HG02678 (cell line): ENCODE measurements at regions not wholly inside any gene's neighbourhood (a gene's known extent, or its start where the extent isn't known, plus 50 kb on each side); places are given as distances from the start of the nearest gene placed in this dataset.
"Not testable (repeated sequence)": the region's sequence is repeated elsewhere in the genome, so short reads cannot be mapped to it uniquely, and the experiment has no call there.

Experiments
- ATAC-seq: cut with Tn5 transposase; IDR thresholded peaks from one replicate; pipeline ENCODE4 v1.9.1; 2021; ENCODE audit warnings: mild to moderate bottlenecking, moderate library complexity; ENCODE audit not compliant: unreplicated experiment

GRCh38 chr11:93032580-93032979, 63.1 kb downstream of the MTNR1B start:
- ATAC-seq, result no peak

DNA sequence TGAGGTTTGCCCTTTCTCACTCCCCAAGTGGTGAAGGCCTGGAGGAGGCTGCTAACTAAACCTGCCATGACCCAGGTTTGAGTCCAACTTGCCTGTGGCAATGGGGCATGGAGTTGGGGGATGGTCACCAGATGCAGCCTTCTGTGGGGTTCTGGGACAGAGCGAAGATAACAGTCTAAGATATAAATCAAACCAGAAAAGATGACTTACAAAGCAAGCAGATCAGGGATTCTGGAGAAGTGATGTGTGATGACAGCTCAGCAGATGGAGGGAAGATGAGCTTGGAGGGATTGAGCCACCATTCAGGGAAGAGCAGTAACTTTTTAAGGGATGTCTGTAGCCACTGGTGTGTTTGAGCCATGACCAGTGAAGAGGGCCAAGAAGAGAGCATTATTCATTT, 63.6 kb downstream of the MTNR1B start:
- ATAC-seq, result no peak

- ATAC-seq, result no peak
Observed at GRCh38 chr11:93034031-93034722, 64.7 kb downstream of the MTNR1B start.

DNA sequence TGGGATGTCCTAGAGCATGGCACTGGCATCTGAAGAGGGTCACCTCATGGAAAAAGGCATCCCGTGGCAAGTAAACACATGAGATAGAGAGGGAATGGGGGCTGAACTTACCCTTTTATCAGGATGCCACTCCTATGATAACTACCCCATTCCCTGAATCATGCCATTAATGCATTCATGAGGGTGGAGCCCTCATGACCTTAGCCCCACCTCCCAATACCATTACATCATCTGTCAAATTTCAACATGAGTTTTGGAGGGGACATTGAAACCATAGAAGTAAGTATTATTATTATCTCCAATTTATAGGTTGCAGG, 65.2 kb downstream of the MTNR1B start:
- no peak for ATAC-seq

DNA sequence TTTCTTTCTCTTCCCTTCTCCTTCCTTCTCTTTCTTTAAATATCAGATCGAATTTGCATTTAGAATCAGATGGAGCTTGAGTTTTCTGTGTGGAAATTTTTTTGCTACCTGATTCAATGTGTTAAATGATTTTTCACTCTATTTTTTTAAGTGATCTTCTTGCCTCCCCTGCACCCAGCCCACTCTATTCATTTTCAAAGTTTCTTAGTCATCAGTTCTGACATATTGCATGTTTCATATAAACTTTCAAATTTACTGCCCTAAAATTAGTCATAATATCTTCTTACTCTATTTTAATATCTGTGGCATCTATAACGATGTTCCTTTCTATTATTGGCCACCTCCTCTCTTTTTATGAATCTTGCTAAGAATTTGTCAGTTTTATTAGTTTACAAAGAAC, 69.1 kb downstream of the MTNR1B start:
- ATAC-seq, result no peak

DNA sequence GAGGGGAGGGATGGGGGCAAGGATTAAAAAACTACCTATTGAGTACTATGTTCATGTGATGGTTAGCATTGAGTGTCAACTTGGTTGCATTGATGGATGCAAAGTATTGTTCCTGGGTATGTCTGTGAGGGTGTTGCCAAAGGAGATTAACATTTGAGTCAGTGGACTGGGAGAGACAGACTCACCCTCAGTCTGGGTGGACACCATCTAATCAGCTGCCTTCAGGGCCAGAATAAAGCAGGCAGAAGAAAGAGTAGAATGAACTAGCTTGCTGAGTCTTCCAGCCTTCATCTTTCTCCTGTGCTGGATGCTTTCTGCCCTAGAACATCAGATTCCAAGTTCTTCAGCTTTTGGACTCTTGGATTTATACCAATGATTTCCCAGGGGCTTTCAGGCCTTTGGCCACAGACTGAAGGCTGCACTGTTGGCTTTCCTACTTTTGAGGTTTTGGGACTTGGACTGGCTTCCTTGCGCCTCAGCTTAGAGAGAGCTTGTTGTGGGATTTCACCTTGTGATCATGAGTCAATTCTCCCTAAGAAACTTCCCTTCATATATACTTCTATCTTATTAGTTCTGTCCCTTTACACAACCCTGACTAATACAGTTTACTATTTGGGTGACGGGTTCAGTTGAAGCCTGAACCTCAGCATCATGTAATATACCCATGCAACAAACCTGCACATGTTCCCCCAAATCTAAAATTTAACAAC, 70.2 kb downstream of the MTNR1B start:
- ATAC-seq, result no peak

GRCh38 chr11:93041682-93042081, 72.2 kb downstream of the MTNR1B start:
- ATAC-seq, result no peak

- ATAC-seq, result not testable (repeated sequence)
Observed at GRCh38 chr11:93043186-93043585, 73.7 kb downstream of the MTNR1B start.

GRCh38 chr11:93049740-93050139, 80.3 kb downstream of the MTNR1B start:
- ATAC-seq, result no peak

DNA sequence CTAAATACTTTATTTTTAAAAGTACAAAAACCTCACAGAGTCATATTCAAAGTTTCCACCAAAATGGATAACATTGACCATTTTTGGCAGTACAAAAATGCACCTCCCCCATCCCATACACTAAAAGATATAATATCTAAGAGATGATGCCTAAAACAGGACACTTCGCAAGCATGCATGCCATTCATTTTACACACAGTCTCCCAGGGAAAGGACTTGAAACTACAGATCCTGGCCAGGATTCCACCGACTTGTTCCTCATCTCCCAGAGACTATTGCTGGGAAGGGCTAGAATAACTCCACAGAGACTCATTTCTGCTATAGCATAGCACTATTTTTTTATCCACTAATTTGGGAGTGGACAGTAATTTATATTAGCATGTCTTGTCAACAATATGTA, 81.7 kb downstream of the MTNR1B start:
- ATAC-seq, result no peak

DNA sequence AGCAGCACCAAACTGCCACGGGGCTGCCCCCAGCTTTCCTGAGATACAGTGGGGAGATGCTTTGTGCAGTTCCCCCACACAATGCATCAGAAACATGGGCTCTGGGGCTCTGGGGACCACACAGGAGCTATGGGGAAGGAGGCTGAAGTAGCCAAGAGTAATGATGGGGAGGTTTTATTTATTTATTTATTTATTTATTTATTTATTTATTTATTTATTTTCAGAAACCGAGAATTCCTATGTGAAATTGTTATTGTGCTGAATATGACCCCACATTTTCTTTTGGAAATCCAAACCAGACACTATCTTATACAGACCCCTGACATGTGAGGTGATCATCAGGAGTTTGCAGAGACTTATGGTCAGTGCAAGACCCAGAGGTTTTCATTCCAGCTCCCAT, 84.4 kb downstream of the MTNR1B start:
- ATAC-seq, result no peak

DNA sequence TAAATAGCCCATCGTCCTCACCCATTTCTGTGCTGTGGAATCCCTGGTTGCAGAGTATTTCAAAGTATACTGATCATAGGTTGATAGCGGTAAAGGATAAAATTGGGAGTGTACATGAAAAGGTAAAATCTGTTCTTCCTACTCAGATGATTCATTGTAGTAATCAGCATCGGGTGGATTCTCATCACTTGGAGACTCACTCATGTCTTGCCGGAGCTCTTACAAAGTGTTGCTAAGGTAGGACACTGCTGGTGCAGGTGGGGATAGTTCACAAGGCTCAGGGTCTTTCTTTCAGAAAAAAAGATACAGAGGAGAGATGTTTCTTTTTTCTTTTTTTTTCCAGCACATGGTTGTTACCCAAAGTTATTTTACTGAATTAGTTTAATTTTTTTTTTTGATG, 84.8 kb downstream of the MTNR1B start:
- ATAC-seq, result no peak

DNA sequence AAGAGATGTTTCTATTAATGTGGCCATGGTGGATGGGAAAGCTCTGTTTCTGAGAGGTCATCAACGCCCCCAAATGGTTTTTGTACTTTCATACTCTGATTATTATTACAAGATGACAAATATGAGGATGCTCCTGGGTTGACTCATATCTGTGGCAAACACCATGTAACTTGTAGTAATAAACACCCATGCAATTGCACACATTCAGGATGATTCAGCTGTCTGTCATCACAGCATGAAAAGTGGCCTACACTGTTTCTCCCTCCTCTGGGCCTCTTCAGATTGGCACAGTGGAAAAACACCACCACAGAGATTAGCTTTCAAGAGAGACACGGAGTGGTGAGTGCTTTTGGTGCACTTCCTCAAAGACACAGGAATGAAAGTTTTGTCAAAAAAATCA, 85.4 kb downstream of the MTNR1B start:
- no peak for ATAC-seq

GRCh38 chr11:93059117-93059957, 89.9 kb downstream of the MTNR1B start:
- no peak for ATAC-seq

- ATAC-seq, result no peak
Observed at GRCh38 chr11:93063086-93063485, 93.6 kb downstream of the MTNR1B start.

DNA sequence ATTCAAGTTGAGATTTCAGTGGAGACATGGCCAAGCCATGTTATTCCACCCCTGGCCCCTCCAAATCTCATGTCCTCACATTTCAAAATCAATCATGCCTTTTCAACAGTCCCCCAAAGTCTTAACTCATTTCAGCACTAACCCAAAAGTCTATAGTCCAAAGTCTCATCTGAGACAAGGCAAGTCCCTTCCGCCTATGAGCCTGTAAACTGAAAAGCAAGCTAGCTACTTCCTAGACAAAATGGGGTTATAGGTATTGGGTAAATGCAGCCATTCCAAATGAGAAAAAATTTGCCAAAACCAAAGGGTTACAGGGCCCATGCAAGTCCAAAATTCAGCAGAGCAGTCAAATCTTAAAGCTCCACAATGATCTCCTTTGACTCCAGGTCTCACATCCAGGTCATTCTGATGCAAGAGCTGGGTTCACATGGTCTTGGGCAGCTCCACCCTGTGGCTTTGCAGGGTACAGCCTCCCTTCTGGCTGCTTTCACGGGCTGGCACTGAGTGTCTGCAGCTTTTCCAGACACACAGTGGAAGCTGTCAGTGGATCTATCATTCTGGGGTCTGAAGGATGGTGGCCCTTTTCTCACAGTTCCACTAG, 95.7 kb downstream of the MTNR1B start:
- ATAC-seq, result not testable (repeated sequence)

DNA sequence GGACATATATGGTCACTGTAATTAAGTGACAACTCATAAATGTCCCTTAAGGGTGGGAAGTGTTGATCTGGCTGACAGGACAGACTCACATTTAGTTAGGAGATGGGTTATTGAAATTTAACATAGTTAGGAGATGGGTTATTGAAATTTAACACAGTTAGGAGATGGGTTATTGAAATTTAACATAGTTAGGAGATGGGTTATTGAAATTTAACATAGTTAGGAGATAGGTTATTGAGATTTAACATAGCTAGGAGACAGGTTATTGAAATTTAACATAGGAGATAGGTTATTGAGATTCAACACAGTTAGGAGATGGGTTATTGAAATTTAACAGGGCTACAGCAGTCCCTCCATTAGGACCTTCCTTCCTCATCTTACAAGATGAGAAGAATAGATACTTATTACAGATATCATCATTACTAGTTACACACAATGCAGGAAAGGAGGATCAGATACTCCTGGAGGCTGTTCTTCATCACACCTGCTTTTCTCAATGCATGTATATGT, 98.5 kb downstream of the MTNR1B start:
- ATAC-seq, result no peak

GRCh38 chr11:93072229-93072914, 102.9 kb downstream of the MTNR1B start:
- no peak for ATAC-seq

DNA sequence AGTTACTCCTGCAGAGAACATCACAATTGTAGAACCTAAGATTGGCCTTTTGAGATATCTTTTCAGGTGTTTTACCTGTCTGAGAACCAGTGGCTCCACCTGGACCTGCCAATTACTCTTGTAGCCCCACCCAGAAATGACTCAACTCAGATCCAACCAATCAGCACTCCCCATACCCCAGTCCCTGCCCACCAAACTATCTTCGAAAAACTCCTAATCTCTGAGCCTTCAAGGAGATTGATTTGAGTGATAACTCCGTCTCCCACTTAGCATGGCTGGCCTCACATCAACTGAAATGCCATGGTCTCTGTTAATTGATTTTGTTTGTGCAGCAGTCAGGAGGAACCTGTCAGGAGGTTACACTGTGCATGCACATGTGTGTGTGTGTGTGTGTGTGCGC, 103.6 kb downstream of the MTNR1B start:
- no peak for ATAC-seq

GRCh38 chr11:93073508-93074280, 104.2 kb downstream of the MTNR1B start:
- ATAC-seq, result no peak
